Activated naive CD4-positive, alpha-beta T cell treated with anti-CD3 and anti-CD28 coated beads, Interleukin-2, amount 10 ng/mL, durations not matched to agents 7 days and 5 days (primary cell): ENCODE measurements at regions not wholly inside any gene's neighbourhood (a gene's known extent, or its start where the extent isn't known, plus 50 kb on each side); places are given as distances from the start of the nearest gene placed in this dataset.
"Not testable (repeated sequence)": the region's sequence is repeated elsewhere in the genome, so short reads cannot be mapped to it uniquely, and the experiment has no call there.

Experiments
- CTCF ChIA-PET: fragments of 350-600 bp; sonication (Branson Sonifier 250); formaldehyde crosslinking; loops from one replicate; lab custom pipeline; 2021; ENCODE audit warnings: antibody characterized with exemption; lab: Charles Lee
- DNase-seq: peaks from one replicate; pipeline ENCODE4 v3.0.0-alpha.2; 2020
- H3K27ac Mint-ChIP-seq: one replicate; pipeline ENCODE4 v1.8.0; 2021; ENCODE audit warnings: mild to moderate bottlenecking, moderate library complexity, mixed read lengths
- H3K27me3 Mint-ChIP-seq: one replicate; pipeline ENCODE4 v1.8.0; 2021; ENCODE audit warnings: mild to moderate bottlenecking, mixed read lengths
- H3K36me3 Mint-ChIP-seq: one replicate; pipeline ENCODE4 v1.8.0; 2021; ENCODE audit warnings: mixed read lengths
- H3K4me1 Mint-ChIP-seq: one replicate; pipeline ENCODE4 v1.8.0; 2021; ENCODE audit warnings: mixed read lengths
- H3K4me3 Mint-ChIP-seq: one replicate; pipeline ENCODE4 v1.8.0; 2021; ENCODE audit warnings: mild to moderate bottlenecking, moderate library complexity, mixed read lengths
- H3K9me3 Mint-ChIP-seq: one replicate; pipeline ENCODE4 v1.8.0; 2021; ENCODE audit warnings: mixed read lengths

GRCh38 chr16:72458035-72458434, 286.1 kb upstream of the PMFBP1 start:
- CTCF ChIA-PET = interaction anchor here (0.7 kb wide), 1 partner anchor 1088 kb away, joined by 3 read pairs; no protein-coding TSS in a partner anchor
- no peak overlapping the region for H3K27ac Mint-ChIP-seq

GRCh38 chr16:72457243-72457940, 285.4 kb upstream of the PMFBP1 start:
- Mint-ChIP-seq H3K4me3 (no peak overlapping the region), H3K4me1 (no peaks in the 10 kb centered on the region), H3K27me3 (no peaks in the 10 kb centered on the region), H3K27ac (no peak overlapping the region), H3K9me3 (peaks cover 9% of the 10 kb centered on the region), H3K36me3 (no peaks in the 10 kb centered on the region)
- DNase-seq = no peak
- CTCF ChIA-PET = interaction anchor here (0.7 kb wide), 1 partner anchor 1089 kb away, joined by 3 read pairs; no protein-coding TSS in a partner anchor

More at GRCh38 chr16:72458035-72458434, 286.1 kb upstream of the PMFBP1 start:
- Mint-ChIP-seq H3K4me3 (no peak overlapping the region), H3K9me3 (peaks cover 9% of the 10 kb centered on the region), H3K27me3 (no peaks in the 10 kb centered on the region), H3K4me1 (no peaks in the 10 kb centered on the region), H3K36me3 (no peaks in the 10 kb centered on the region)
- DNase-seq = no peak

GRCh38 chr16:72455743-72456659, 284.0 kb upstream of the PMFBP1 start:
- no peak overlapping the region for H3K27ac Mint-ChIP-seq
- DNase-seq = no peak
- CTCF ChIA-PET = no interaction called here

GRCh38 chr16:72453856-72454255, 281.9 kb upstream of the PMFBP1 start:
- H3K36me3 Mint-ChIP-seq, DNase-seq, H3K27ac Mint-ChIP-seq, H3K4me1 Mint-ChIP-seq, CTCF ChIA-PET, H3K27me3 Mint-ChIP-seq, H3K4me3 Mint-ChIP-seq: not testable (repeated sequence)
- peaks cover 12% of the 10 kb centered on the region for H3K9me3 Mint-ChIP-seq

More at GRCh38 chr16:72455743-72456659, 284.0 kb upstream of the PMFBP1 start:
- Mint-ChIP-seq H3K4me3 (no peak overlapping the region), H3K36me3 (no peaks in the 10 kb centered on the region), H3K9me3 (peaks cover 9% of the 10 kb centered on the region), H3K4me1 (no peaks in the 10 kb centered on the region), H3K27me3 (no peaks in the 10 kb centered on the region)

GRCh38 chr16:72444696-72445095, 272.7 kb upstream of the PMFBP1 start:
- H3K27me3 Mint-ChIP-seq = no peaks in the 10 kb centered on the region

GRCh38 chr16:72443809-72444208, 271.9 kb upstream of the PMFBP1 start:
- Mint-ChIP-seq H3K27ac (no peak overlapping the region), H3K4me1 (no peaks in the 10 kb centered on the region), H3K9me3 (no peaks in the 10 kb centered on the region), H3K27me3 (no peaks in the 10 kb centered on the region), H3K4me3 (no peak overlapping the region), H3K36me3 (no peaks in the 10 kb centered on the region)
- CTCF ChIA-PET = no interaction called here
- DNase-seq = no peak

More at GRCh38 chr16:72444696-72445095, 272.7 kb upstream of the PMFBP1 start:
- Mint-ChIP-seq H3K4me1 (no peaks in the 10 kb centered on the region), H3K36me3 (no peaks in the 10 kb centered on the region), H3K27ac (no peak overlapping the region), H3K9me3 (no peaks in the 10 kb centered on the region), H3K4me3 (no peak overlapping the region)
- no peak for DNase-seq
- CTCF ChIA-PET = no interaction called here

- H3K36me3 Mint-ChIP-seq = no peaks in the 10 kb centered on the region
- H3K9me3 Mint-ChIP-seq = no peaks in the 10 kb centered on the region
- H3K4me1 Mint-ChIP-seq = no peaks in the 10 kb centered on the region
- no peak overlapping the region for H3K27ac Mint-ChIP-seq
- DNase-seq = no peak
- no peaks in the 10 kb centered on the region for H3K27me3 Mint-ChIP-seq
- CTCF ChIA-PET = interaction anchor here (0.7 kb wide), 1 partner anchor 23 kb away, joined by 3 read pairs; no protein-coding TSS in a partner anchor
- H3K4me3 Mint-ChIP-seq = no peak overlapping the region
These were observed 270.6 kb upstream of the PMFBP1 start for GRCh38 chr16:72442385-72443158.

GRCh38 chr16:72437891-72438290, 265.9 kb upstream of the PMFBP1 start:
- Mint-ChIP-seq H3K4me1 (no peaks in the 10 kb centered on the region), H3K9me3 (peaks cover 21% of the 10 kb centered on the region), H3K27me3 (no peaks in the 10 kb centered on the region), H3K4me3 (no peak overlapping the region), H3K27ac (no peak overlapping the region), H3K36me3 (no peaks in the 10 kb centered on the region)
- no peak for DNase-seq
- CTCF ChIA-PET = no interaction called here

- no peak overlapping the region for H3K4me3 Mint-ChIP-seq
- no peaks in the 10 kb centered on the region for H3K36me3 Mint-ChIP-seq
- H3K27me3 Mint-ChIP-seq = no peaks in the 10 kb centered on the region
- peaks cover 21% of the 10 kb centered on the region for H3K9me3 Mint-ChIP-seq
- CTCF ChIA-PET = no interaction called here
- no peaks in the 10 kb centered on the region for H3K4me1 Mint-ChIP-seq
- H3K27ac Mint-ChIP-seq = no peak overlapping the region
- no peak for DNase-seq
These were observed 262.2 kb upstream of the PMFBP1 start for GRCh38 chr16:72434159-72434558.

- H3K4me3 Mint-ChIP-seq = no peak overlapping the region
- CTCF ChIA-PET = no interaction called here
- peaks cover 15% of the 10 kb centered on the region for H3K9me3 Mint-ChIP-seq
- no peaks in the 10 kb centered on the region for H3K36me3 Mint-ChIP-seq
- DNase-seq = no peak
- H3K27ac Mint-ChIP-seq = no peak overlapping the region
- no peaks in the 10 kb centered on the region for H3K4me1 Mint-ChIP-seq
- H3K27me3 Mint-ChIP-seq = no peaks in the 10 kb centered on the region
These were observed 258.2 kb upstream of the PMFBP1 start for GRCh38 chr16:72430121-72430520.

GRCh38 chr16:72429671-72430081, 257.7 kb upstream of the PMFBP1 start:
- Mint-ChIP-seq H3K4me3 (no peak overlapping the region), H3K27ac (no peak overlapping the region), H3K36me3 (peaks cover 3% of the 10 kb centered on the region), H3K9me3 (peaks cover 11% of the 10 kb centered on the region), H3K27me3 (no peaks in the 10 kb centered on the region), H3K4me1 (no peaks in the 10 kb centered on the region)
- CTCF ChIA-PET = no interaction called here
- no peak for DNase-seq

- Mint-ChIP-seq H3K4me1 (no peaks in the 10 kb centered on the region), H3K27ac (no peak overlapping the region), H3K4me3 (no peak overlapping the region), H3K27me3 (no peaks in the 10 kb centered on the region), H3K36me3 (peaks cover 5% of the 10 kb centered on the region), H3K9me3 (peaks cover 4% of the 10 kb centered on the region)
- DNase-seq = no peak
- CTCF ChIA-PET = no interaction called here
These were observed 256.9 kb upstream of the PMFBP1 start for GRCh38 chr16:72428681-72429376.

GRCh38 chr16:72427783-72428331, 255.9 kb upstream of the PMFBP1 start:
- peaks cover 5% of the 10 kb centered on the region for H3K9me3 Mint-ChIP-seq
- H3K27me3 Mint-ChIP-seq = no peaks in the 10 kb centered on the region
- no peak overlapping the region for H3K27ac Mint-ChIP-seq
- peaks cover 5% of the 10 kb centered on the region for H3K36me3 Mint-ChIP-seq
- H3K4me3 Mint-ChIP-seq = no peak overlapping the region
- H3K4me1 Mint-ChIP-seq = no peaks in the 10 kb centered on the region
- DNase-seq = no peak
- CTCF ChIA-PET = no interaction called here
